ENCODE measurements at regions not wholly inside any gene's neighbourhood (a gene's known extent, or its start where the extent isn't known, plus 50 kb on each side); places are given as distances from the start of the nearest gene placed in this dataset.
"Not testable (repeated sequence)": the region's sequence is repeated elsewhere in the genome, so short reads cannot be mapped to it uniquely, and the experiment has no call there.

GRCh38 chr19:31821346-31821745 is 472.1 kb upstream of the TSHZ3 start:
- DNase-seq, result no peak

GRCh38 chr19:31825134-31826094 is 476.2 kb upstream of the TSHZ3 start:
- no peak for DNase-seq

- no peak for DNase-seq
Observed at GRCh38 chr19:31826325-31826724, 477.1 kb upstream of the TSHZ3 start.

- no peak for DNase-seq
Observed at GRCh38 chr19:31831421-31832175, 482.4 kb upstream of the TSHZ3 start.

GRCh38 chr19:31832176-31832548 is 482.9 kb upstream of the TSHZ3 start:
- no peak for DNase-seq

- no peak for DNase-seq
Observed at GRCh38 chr19:31834070-31834469, 484.8 kb upstream of the TSHZ3 start.

- no peak for DNase-seq
Observed at GRCh38 chr19:31838163-31838815, 489.1 kb upstream of the TSHZ3 start.

- DNase-seq, result no peak
Observed at GRCh38 chr19:31840371-31840770, 491.1 kb upstream of the TSHZ3 start.

GRCh38 chr19:31841755-31842154 is 492.5 kb upstream of the TSHZ3 start:
- no peak for DNase-seq

GRCh38 chr19:31863122-31863521 is 482.3 kb upstream of the ZNF507 start:
- no peak for DNase-seq

- DNase-seq, result no peak
Observed at GRCh38 chr19:31874313-31874712, 471.1 kb upstream of the ZNF507 start.

- no peak for DNase-seq
Observed at GRCh38 chr19:31875591-31875990, 469.8 kb upstream of the ZNF507 start.

- DNase-seq, result no peak
Observed at GRCh38 chr19:31880283-31880682, 465.1 kb upstream of the ZNF507 start.

- DNase-seq, result no peak
Observed at GRCh38 chr19:31881988-31882387, 463.4 kb upstream of the ZNF507 start.

GRCh38 chr19:31882709-31883108 is 462.7 kb upstream of the ZNF507 start:
- DNase-seq, result no peak

GRCh38 chr19:31883296-31883990 is 462.0 kb upstream of the ZNF507 start:
- DNase-seq, result no peak

- no peak for DNase-seq
Observed at GRCh38 chr19:31885280-31885853, 460.0 kb upstream of the ZNF507 start.

- no peak for DNase-seq
Observed at GRCh38 chr19:31890230-31890629, 455.2 kb upstream of the ZNF507 start.

- DNase-seq, result no peak
Observed at GRCh38 chr19:31892060-31892459, 453.4 kb upstream of the ZNF507 start.

GRCh38 chr19:31893491-31893890 is 451.9 kb upstream of the ZNF507 start:
- not testable (repeated sequence) for DNase-seq

GRCh38 chr19:31894451-31894850 is 451.0 kb upstream of the ZNF507 start:
- DNase-seq, result no peak

GRCh38 chr19:31897292-31897691 is 448.1 kb upstream of the ZNF507 start:
- DNase-seq, result no peak

- no peak for DNase-seq
Observed at GRCh38 chr19:31900991-31901390, 444.4 kb upstream of the ZNF507 start.

Data from NCI-H2107 (cell line).